GM12891 (cell line): ENCODE measurements at regions not wholly inside any gene's neighbourhood (a gene's known extent, or its start where the extent isn't known, plus 50 kb on each side); places are given as distances from the start of the nearest gene placed in this dataset.
"Not testable (repeated sequence)": the region's sequence is repeated elsewhere in the genome, so short reads cannot be mapped to it uniquely, and the experiment has no call there.

Experiments
- DNase-seq: peaks from one replicate; pipeline ENCODE4 v3.0.0; 2011; ENCODE audit warnings: low spot score; ENCODE audit not compliant: insufficient read length
- FAIRE-seq: peaks from 2 replicates; lab custom pipeline; 2011; peaks lifted over from hg19 to GRCh38; lab: Jason Lieb, UNC
- PAX5 ChIP-seq: IDR thresholded peaks from 2 replicates; pipeline ENCODE4 v1.6.1; 2011; ENCODE audit warnings: low read length, moderate library complexity, mild to moderate bottlenecking; ENCODE audit not compliant: insufficient read depth, severe bottlenecking
- POLR2A ChIP-seq: IDR thresholded peaks from 2 replicates; pipeline ENCODE4 v1.6.1; 2011; ENCODE audit warnings: low read depth, low read length, control low read depth
- POLR2AphosphoS5 ChIP-seq: IDR thresholded peaks from 2 replicates; pipeline ENCODE4 v1.6.1; 2011; ENCODE audit warnings: low read depth, low read length, control low read depth
- POU2F2 ChIP-seq: IDR thresholded peaks from 2 replicates; pipeline ENCODE4 v1.6.1; 2011; ENCODE audit warnings: low read depth, mild to moderate bottlenecking, control low read depth, low read length, moderate library complexity
- SPI1 ChIP-seq: IDR thresholded peaks from 2 replicates; pipeline ENCODE4 v1.6.1; 2011; ENCODE audit warnings: low read depth, low read length, control low read depth
- TAF1 ChIP-seq: IDR thresholded peaks from 2 replicates; pipeline ENCODE4 v1.6.1; 2011; ENCODE audit warnings: low read depth, low read length, control low read depth

GRCh38 chr6:144955859-144956258, 670.7 kb downstream of the UTRN start:
- no peak for TF ChIP-seq POU2F2

GRCh38 chr6:144956697-144957096, 671.6 kb downstream of the UTRN start:
- FAIRE-seq, result not testable (repeated sequence)

More at GRCh38 chr6:144955859-144956258, 670.7 kb downstream of the UTRN start:
- DNase-seq, result no peak
- no peak for FAIRE-seq

GRCh38 chr6:144957236-144957937, 672.3 kb downstream of the UTRN start:
- no peak for DNase-seq
- FAIRE-seq, result no peak
- TF ChIP-seq POLR2AphosphoS5 (no peak), POU2F2 (no peak), SPI1 (no peak), POLR2A (no peak), TAF1 (no peak), PAX5 (no peak)

More at GRCh38 chr6:144956697-144957096, 671.6 kb downstream of the UTRN start:
- DNase-seq, result not testable (repeated sequence)

GRCh38 chr6:144969154-144969553, 684.0 kb downstream of the UTRN start:
- no peak for TF ChIP-seq POU2F2
- no peak for TF ChIP-seq POLR2AphosphoS5
- TF ChIP-seq TAF1, result no peak
- no peak for TF ChIP-seq PAX5
- TF ChIP-seq POLR2A, result no peak
- TF ChIP-seq SPI1, result no peak
- FAIRE-seq (no peak), DNase-seq (no peak)

- DNase-seq, result no peak
- no peak for FAIRE-seq
- TF ChIP-seq PAX5 (no peak), POU2F2 (no peak), POLR2A (no peak), TAF1 (no peak), POLR2AphosphoS5 (no peak), SPI1 (no peak)
These were observed 684.6 kb downstream of the UTRN start for GRCh38 chr6:144969602-144970272.

- not testable (repeated sequence) for FAIRE-seq, DNase-seq
These were observed 692.2 kb downstream of the UTRN start for GRCh38 chr6:144977250-144977864.

- FAIRE-seq, result no peak
- DNase-seq, result no peak
- TF ChIP-seq PAX5 (no peak), POLR2AphosphoS5 (no peak), POLR2A (no peak), POU2F2 (no peak), SPI1 (no peak), TAF1 (no peak)
These were observed 693.1 kb downstream of the UTRN start for GRCh38 chr6:144978208-144978607.

GRCh38 chr6:144986271-144986670, 701.1 kb downstream of the UTRN start:
- FAIRE-seq (no peak), DNase-seq (no peak)
- TF ChIP-seq POU2F2 (no peak), POLR2AphosphoS5 (no peak)

GRCh38 chr6:144989319-144990107, 704.4 kb downstream of the UTRN start:
- no peak for FAIRE-seq
- no peak for DNase-seq
- TF ChIP-seq POU2F2 (no peak), TAF1 (no peak), POLR2AphosphoS5 (no peak), POLR2A (no peak), SPI1 (no peak), PAX5 (no peak)

GRCh38 chr6:144990784-144991183, 705.6 kb downstream of the UTRN start:
- FAIRE-seq (no peak), DNase-seq (no peak)
- TF ChIP-seq TAF1 (no peak), SPI1 (no peak), POLR2AphosphoS5 (no peak), POLR2A (no peak), POU2F2 (no peak), PAX5 (no peak)
